Panc1 (cell line): ENCODE measurements at regions not wholly inside any gene's neighbourhood (a gene's known extent, or its start where the extent isn't known, plus 50 kb on each side); places are given as distances from the start of the nearest gene placed in this dataset.

ENCODE experiments used
- CTCF ChIP-seq: fragments of 450-650 bp; IDR thresholded peaks from 2 replicates; pipeline ENCODE4 v1.5.1; 2017; ENCODE audit warnings: mild to moderate bottlenecking
- POLR2AphosphoS5 ChIP-seq: IDR thresholded peaks from 2 replicates; pipeline ENCODE4 v1.6.1; 2012; ENCODE audit warnings: mild to moderate bottlenecking, low read depth, low read length, moderate library complexity
- REST ChIP-seq, 2 experiments: IDR thresholded peaks; 2 replicates each; pipeline ENCODE4 v1.6.1; 2011 to 2012; ENCODE audit warnings: low read depth in 2 of 2, control low read depth in 1 of 2, low read length in 1 of 2, mild to moderate bottlenecking in 1 of 2, moderate library complexity in 1 of 2; ENCODE audit not compliant: insufficient read depth in 1 of 2
- SIN3A ChIP-seq: IDR thresholded peaks from 2 replicates; pipeline ENCODE4 v1.6.1; 2012; ENCODE audit warnings: low read depth, mild to moderate bottlenecking, low read length, moderate library complexity, borderline replicate concordance; ENCODE audit not compliant: insufficient read depth
- TCF7L2 ChIP-seq: IDR thresholded peaks from 2 replicates; pipeline ENCODE4 v1.6.1; 2011; ENCODE audit warnings: mild to moderate bottlenecking, low read depth, low read length, inconsistent platforms

- TF ChIP-seq CTCF = no peak
- no peak for TF ChIP-seq POLR2AphosphoS5
- TF ChIP-seq SIN3A = no peak
- TF ChIP-seq TCF7L2 = no peak
- no peak for TF ChIP-seq REST (IDR thresholded peaks at IDR 0.05; ENCODE audit: insufficient read depth in 1 of 2, low read depth in 2 of 2, low read length in 1 of 2)
These were observed 152.2 kb upstream of the CSNK1A1L start for GRCh38 chr13:37257706-37258105.
